HepG2 (cell line): ENCODE measurements at regions not wholly inside any gene's neighbourhood (a gene's known extent, or its start where the extent isn't known, plus 50 kb on each side); places are given as distances from the start of the nearest gene placed in this dataset.

Experiments used
- ATAC-seq: fragments of 200-7000 bp; cut with Tn5 transposase; 3 replicates; pipeline ENCODE4 v1.9.1; 2020; ENCODE audit warnings: mild to moderate bottlenecking, moderate library complexity
- BruUV-seq: library from RNA; stranded (reverse); fragments of 400-500 nt; replicated peaks from 2 replicates; lab custom pipeline; 2021; lab: Mats Ljungman, UMichigan
- CTCF ChIA-PET: fragments of 300-600 bp; formaldehyde crosslinking; extraction: SDS; loops from one replicate; lab custom pipeline; 2021; ENCODE audit warnings: low total read pairs, inconsistent platforms, low intra/inter-chr PET ratio; lab: Yijun Ruan, JAX
- POLR2A ChIA-PET: fragments of 350-600 bp; sonication (Branson Sonifier 250); formaldehyde crosslinking; loops from one replicate; lab custom pipeline; 2020; ENCODE audit warnings: antibody characterized with exemption, inconsistent platforms; lab: Yijun Ruan, JAX
- DNase-seq: peaks from one replicate; pipeline ENCODE4 v3.0.0-alpha.2; 2015; ENCODE audit warnings: low spot score
- FAIRE-seq: peaks from 3 replicates; lab custom pipeline; 2011; peaks lifted over from hg19 to GRCh38; lab: Jason Lieb, UNC
- H2AFZ ChIP-seq: one replicate; pipeline ENCODE4 v1.6.1; 2011; ENCODE audit warnings: low read length, inconsistent platforms
- H3K27ac ChIP-seq: fragments of 300-600 bp; 3 replicates; pipeline ENCODE4 v1.8.0; 2011; ENCODE audit warnings: mixed run types, mild to moderate bottlenecking, mixed read lengths, low read length, inconsistent platforms; ENCODE audit not compliant: insufficient read depth; ENCODE audit errors: extremely low read length
- H3K27me3 ChIP-seq, 2 experiments: fragments of 200-600 bp in 1 of 2; 2 replicates in 1 of 2; 3 replicates in 1 of 2; pipeline versions ENCODE4 v1.6.0 to v1.8.0; 2011; ENCODE audit warnings: low read length in 2 of 2, mild to moderate bottlenecking in 2 of 2, moderate library complexity in 2 of 2, inconsistent platforms in 1 of 2; ENCODE audit not compliant: insufficient read depth in 2 of 2, control insufficient read depth in 1 of 2
- H3K36me3 ChIP-seq, 2 experiments: fragments of 200-600 bp in 1 of 2; replicated peaks in 1 of 2; 2 replicates in 1 of 2; 3 replicates in 1 of 2; pipeline versions ENCODE4 v1.5.1 to v1.8.0; 2011; ENCODE audit warnings: low read length in 2 of 2, inconsistent platforms in 1 of 2; ENCODE audit not compliant: insufficient read depth in 2 of 2, control insufficient read depth in 1 of 2
- H3K4me1 ChIP-seq: 2 replicates; pipeline ENCODE4 v1.5.1; 2012; ENCODE audit warnings: low read length, inconsistent platforms; ENCODE audit not compliant: insufficient read depth
- H3K4me2 ChIP-seq: 2 replicates; pipeline ENCODE4 v1.6.0; 2011; ENCODE audit warnings: low read depth, low read length, inconsistent platforms
- H3K4me3 ChIP-seq, 3 experiments: fragments of 200-600 bp in 1 of 3; sonication (generic), shearing (Covaris generic) in 1 of 3; replicated peaks in 1 of 3; 2 replicates each; pipeline ENCODE4 v1.5.1; 2011 to 2016; ENCODE audit warnings: low read length in 3 of 3, inconsistent platforms in 2 of 3, low read depth in 2 of 3, mild to moderate bottlenecking in 2 of 3, control low read depth in 1 of 3, mixed read lengths in 1 of 3; ENCODE audit not compliant: insufficient read depth in 1 of 3
- H3K79me2 ChIP-seq: one replicate; pipeline ENCODE4 v1.6.1; 2011; ENCODE audit warnings: low read length, inconsistent platforms; ENCODE audit not compliant: insufficient read depth
- H3K9ac ChIP-seq: 2 replicates; pipeline ENCODE4 v1.6.0; 2011; ENCODE audit warnings: mild to moderate bottlenecking, low read depth, low read length, inconsistent platforms; ENCODE audit not compliant: insufficient read depth
- H3K9me3 ChIP-seq: 2 replicates; pipeline ENCODE4 v1.5.1; 2012; ENCODE audit warnings: mild to moderate bottlenecking, low read length
- H4K20me1 ChIP-seq: 2 replicates; pipeline ENCODE4 v1.6.0; 2011; ENCODE audit warnings: inconsistent platforms, mild to moderate bottlenecking, low read length, moderate library complexity; ENCODE audit not compliant: insufficient read depth
- ADNP ChIP-seq: sonication (generic); formaldehyde crosslinking; IDR thresholded peaks from 2 replicates; pipeline ENCODE4 v1.4.0; 2020; ENCODE audit warnings: missing genetic modification reagents
- BRD4 ChIP-seq: sonication (generic); formaldehyde crosslinking; IDR thresholded peaks from 2 replicates; pipeline ENCODE4 v1.4.0; 2020; ENCODE audit warnings: missing genetic modification reagents
- CREM ChIP-seq, 2 experiments: sonication (generic) in 1 of 2; formaldehyde crosslinking in 1 of 2; IDR thresholded peaks; 2 replicates each; pipeline versions ENCODE4 v1.4.0 to v1.6.1; 2016 to 2020; ENCODE audit warnings: antibody characterized with exemption in 1 of 2, mild to moderate bottlenecking in 1 of 2, missing genetic modification reagents in 1 of 2
- GTF2F1 ChIP-seq: fragments of 150-350 bp; IDR thresholded peaks from 2 replicates; pipeline ENCODE4 v1.6.1; 2014; ENCODE audit warnings: low read length
- KAT7 ChIP-seq: IDR thresholded peaks from 2 replicates; pipeline ENCODE4 v1.6.1; 2018; ENCODE audit warnings: borderline replicate concordance, missing compliant biosample characterization
- KMT2B ChIP-seq: IDR thresholded peaks from 2 replicates; pipeline ENCODE4 v1.6.1; 2016; ENCODE audit warnings: missing genetic modification reagents, missing compliant biosample characterization
- PHF5A ChIP-seq: IDR thresholded peaks from one replicate; pipeline ENCODE4 v1.6.1; 2018; ENCODE audit warnings: low read depth, missing genetic modification reagents; ENCODE audit not compliant: unreplicated experiment
- PLRG1 ChIP-seq: fragments of 450-650 bp; conservative IDR thresholded peaks from 2 replicates; pipeline ENCODE4 v1.6.1; 2016
- RARG ChIP-seq: sonication (generic); formaldehyde crosslinking; IDR thresholded peaks from 2 replicates; pipeline ENCODE4 v1.4.0; 2020; ENCODE audit warnings: low read depth, mild to moderate bottlenecking, missing genetic modification reagents
- SMC3 ChIP-seq: IDR thresholded peaks from 2 replicates; pipeline ENCODE4 v1.6.1; 2011; ENCODE audit warnings: low read length, improper control_type of control experiment
- SNRNP70 ChIP-seq: fragments of 200-400 bp; formaldehyde crosslinking; IDR thresholded peaks from 2 replicates; pipeline ENCODE4 v1.6.1; 2017; ENCODE audit warnings: mild to moderate bottlenecking, low read depth, low read length, moderate library complexity
- ZFYVE20 ChIP-seq: sonication (generic); formaldehyde crosslinking; IDR thresholded peaks from 2 replicates; pipeline ENCODE4 v1.8.0; 2023; ENCODE audit warnings: low read depth, mild to moderate bottlenecking, moderate library complexity, missing genetic modification reagents, borderline replicate concordance
- ZNF747 ChIP-seq: sonication (generic); formaldehyde crosslinking; IDR thresholded peaks from 2 replicates; pipeline ENCODE4 v1.8.1; 2023; ENCODE audit warnings: missing genetic modification reagents, mild to moderate bottlenecking, borderline replicate concordance
- WGBS: methylation state at CpG from one replicate; pipeline ENCODE4 v1.1.6; 2017; ENCODE audit warnings: low lambda C conversion rate; 5-methylcytosine and 5-hydroxymethylcytosine counted together
- in situ Hi-C: cut with HindIII; loops from 2 replicates; pipeline ENCODE4 v1.10.0; 2017; ENCODE audit warnings: low pct_unique_long_range_greater_than_20kb; ENCODE audit not compliant: extremely low pct_ligation_motif_present
- intact Hi-C: fragments of 100-400 bp; cut with micrococcal nuclease; formaldehyde crosslinking; loops from one replicate; pipeline ENCODE4 v1.10.0; 2022; ENCODE audit not compliant: unreplicated experiment
- TF ChIP-seq, protein P1 (sequence below): sonication (generic); formaldehyde crosslinking; IDR thresholded peaks from 2 replicates; pipeline ENCODE4 v1.8.1; 2023; ENCODE audit warnings: mild to moderate bottlenecking, inconsistent platforms, moderate library complexity, missing genetic modification reagents, borderline replicate concordance
- TF ChIP-seq, protein P2 (sequence below): sonication (generic); formaldehyde crosslinking; IDR thresholded peaks from 2 replicates; pipeline ENCODE4 v1.8.0; 2022; ENCODE audit warnings: mild to moderate bottlenecking, missing genetic modification reagents, moderate library complexity
- TF ChIP-seq, protein P3 (sequence below): sonication (generic); formaldehyde crosslinking; IDR thresholded peaks from 2 replicates; pipeline ENCODE4 v1.4.0; 2020; ENCODE audit warnings: missing genetic modification reagents
- TF ChIP-seq, protein P4 (sequence below): sonication (generic); formaldehyde crosslinking; IDR thresholded peaks from 2 replicates; pipeline ENCODE4 v1.5.1; 2020; ENCODE audit warnings: mild to moderate bottlenecking, missing genetic modification reagents, borderline replicate concordance
- TF ChIP-seq, protein P5 (sequence below): IDR thresholded peaks from 2 replicates; pipeline ENCODE4 v1.6.1; 2016; ENCODE audit warnings: low read depth, borderline replicate concordance
- TF ChIP-seq, protein P6 (sequence below): fragments of 450-650 bp; IDR thresholded peaks from 2 replicates; pipeline ENCODE4 v1.6.1; 2017

DNA sequence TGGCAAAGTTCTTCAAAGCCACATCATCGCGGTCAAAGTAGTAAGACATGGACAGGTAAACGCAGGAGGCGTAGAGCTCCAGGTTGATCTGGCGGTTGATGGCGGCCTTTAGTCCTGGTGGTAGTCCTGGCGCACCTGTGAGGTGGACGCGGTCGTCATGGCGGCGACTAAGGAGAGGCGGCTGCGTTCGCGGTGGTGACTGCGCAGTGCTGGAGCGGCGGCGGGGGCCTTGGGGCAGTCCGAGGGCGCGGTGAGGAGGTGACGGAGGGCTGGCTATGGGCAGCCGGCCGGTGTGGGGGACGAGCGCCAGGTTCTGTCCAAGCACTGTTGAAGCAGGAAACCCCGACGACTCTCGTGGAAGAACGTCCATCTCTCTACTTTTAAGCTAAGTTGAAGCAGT lies 136.8 kb downstream of the BASP1 start:
- POLR2A ChIA-PET, result no interaction called here

More for the DNA sequence above, 136.8 kb downstream of the BASP1 start:
- no TSS peak for BruUV-seq
- no peak overlapping the region for H3K4me2 ChIP-seq
- H3K79me2 ChIP-seq, result no peaks in the 10 kb centered on the region
- no peaks in the 10 kb centered on the region for H3K9me3 ChIP-seq
- CTCF ChIA-PET, result no interaction called here
- TF ChIP-seq PLRG1 (no peak), BRD4 (no peak), KMT2B (no peak), KAT7 (CRISPR knock-in tag) (no peak), ZFYVE20 (CRISPR knock-in tag) (no peak), SNRNP70 (no peak), CREM (IDR thresholded peaks at IDR 0.05) (no peak), CREM (CRISPR knock-in tag; IDR thresholded peaks at IDR 0.05) (no peak), PHF5A (CRISPR knock-in tag) (no peak), RARG (CRISPR knock-in tag) (no peak), GTF2F1 (no peak), ZNF747 (CRISPR knock-in tag) (no peak), ADNP (CRISPR knock-in tag) (no peak), SMC3 (no peak)
- TF ChIP-seq, protein P1, sequence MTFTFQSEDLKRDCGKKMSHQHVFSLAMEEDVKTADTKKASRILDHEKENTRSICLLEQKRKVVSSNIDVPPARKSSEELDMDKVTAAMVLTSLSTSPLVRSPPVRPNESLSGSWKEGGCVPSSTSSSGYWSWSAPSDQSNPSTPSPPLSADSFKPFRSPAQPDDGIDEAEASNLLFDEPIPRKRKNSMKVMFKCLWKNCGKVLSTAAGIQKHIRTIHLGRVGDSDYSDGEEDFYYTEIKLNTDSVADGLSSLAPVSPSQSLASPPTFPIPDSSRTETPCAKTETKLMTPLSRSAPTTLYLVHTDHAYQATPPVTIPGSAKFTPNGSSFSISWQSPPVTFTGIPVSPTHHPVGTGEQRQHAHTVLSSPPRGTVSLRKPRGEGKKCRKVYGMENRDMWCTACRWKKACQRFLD (CRISPR knock-in tag), result no peak
- TF ChIP-seq, protein P2, sequence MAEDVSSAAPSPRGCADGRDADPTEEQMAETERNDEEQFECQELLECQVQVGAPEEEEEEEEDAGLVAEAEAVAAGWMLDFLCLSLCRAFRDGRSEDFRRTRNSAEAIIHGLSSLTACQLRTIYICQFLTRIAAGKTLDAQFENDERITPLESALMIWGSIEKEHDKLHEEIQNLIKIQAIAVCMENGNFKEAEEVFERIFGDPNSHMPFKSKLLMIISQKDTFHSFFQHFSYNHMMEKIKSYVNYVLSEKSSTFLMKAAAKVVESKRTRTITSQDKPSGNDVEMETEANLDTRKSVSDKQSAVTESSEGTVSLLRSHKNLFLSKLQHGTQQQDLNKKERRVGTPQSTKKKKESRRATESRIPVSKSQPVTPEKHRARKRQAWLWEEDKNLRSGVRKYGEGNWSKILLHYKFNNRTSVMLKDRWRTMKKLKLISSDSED, result no peak
- TF ChIP-seq, protein P3, sequence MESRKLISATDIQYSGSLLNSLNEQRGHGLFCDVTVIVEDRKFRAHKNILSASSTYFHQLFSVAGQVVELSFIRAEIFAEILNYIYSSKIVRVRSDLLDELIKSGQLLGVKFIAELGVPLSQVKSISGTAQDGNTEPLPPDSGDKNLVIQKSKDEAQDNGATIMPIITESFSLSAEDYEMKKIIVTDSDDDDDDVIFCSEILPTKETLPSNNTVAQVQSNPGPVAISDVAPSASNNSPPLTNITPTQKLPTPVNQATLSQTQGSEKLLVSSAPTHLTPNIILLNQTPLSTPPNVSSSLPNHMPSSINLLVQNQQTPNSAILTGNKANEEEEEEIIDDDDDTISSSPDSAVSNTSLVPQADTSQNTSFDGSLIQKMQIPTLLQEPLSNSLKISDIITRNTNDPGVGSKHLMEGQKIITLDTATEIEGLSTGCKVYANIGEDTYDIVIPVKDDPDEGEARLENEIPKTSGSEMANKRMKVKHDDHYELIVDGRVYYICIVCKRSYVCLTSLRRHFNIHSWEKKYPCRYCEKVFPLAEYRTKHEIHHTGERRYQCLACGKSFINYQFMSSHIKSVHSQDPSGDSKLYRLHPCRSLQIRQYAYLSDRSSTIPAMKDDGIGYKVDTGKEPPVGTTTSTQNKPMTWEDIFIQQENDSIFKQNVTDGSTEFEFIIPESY (CRISPR knock-in tag), result no peak
- TF ChIP-seq, protein P4, sequence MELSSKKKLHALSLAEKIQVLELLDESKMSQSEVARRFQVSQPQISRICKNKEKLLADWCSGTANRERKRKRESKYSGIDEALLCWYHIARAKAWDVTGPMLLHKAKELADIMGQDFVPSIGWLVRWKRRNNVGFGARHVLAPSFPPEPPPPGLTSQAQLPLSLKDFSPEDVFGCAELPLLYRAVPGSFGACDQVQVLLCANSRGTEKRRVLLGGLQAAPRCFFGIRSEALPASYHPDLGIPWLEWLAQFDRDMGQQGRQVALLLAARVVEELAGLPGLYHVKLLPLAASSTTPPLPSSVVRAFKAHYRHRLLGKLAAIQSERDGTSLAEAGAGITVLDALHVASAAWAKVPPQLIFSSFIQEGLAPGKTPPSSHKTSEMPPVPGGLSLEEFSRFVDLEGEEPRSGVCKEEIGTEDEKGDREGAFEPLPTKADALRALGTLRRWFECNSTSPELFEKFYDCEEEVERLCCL (CRISPR knock-in tag), result no peak
- TF ChIP-seq, protein P5, sequence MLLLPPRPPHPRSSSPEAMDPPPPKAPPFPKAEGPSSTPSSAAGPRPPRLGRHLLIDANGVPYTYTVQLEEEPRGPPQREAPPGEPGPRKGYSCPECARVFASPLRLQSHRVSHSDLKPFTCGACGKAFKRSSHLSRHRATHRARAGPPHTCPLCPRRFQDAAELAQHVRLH (CRISPR knock-in tag), result no peak
- TF ChIP-seq, protein P6, sequence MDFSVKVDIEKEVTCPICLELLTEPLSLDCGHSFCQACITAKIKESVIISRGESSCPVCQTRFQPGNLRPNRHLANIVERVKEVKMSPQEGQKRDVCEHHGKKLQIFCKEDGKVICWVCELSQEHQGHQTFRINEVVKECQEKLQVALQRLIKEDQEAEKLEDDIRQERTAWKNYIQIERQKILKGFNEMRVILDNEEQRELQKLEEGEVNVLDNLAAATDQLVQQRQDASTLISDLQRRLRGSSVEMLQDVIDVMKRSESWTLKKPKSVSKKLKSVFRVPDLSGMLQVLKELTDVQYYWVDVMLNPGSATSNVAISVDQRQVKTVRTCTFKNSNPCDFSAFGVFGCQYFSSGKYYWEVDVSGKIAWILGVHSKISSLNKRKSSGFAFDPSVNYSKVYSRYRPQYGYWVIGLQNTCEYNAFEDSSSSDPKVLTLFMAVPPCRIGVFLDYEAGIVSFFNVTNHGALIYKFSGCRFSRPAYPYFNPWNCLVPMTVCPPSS, result no peak
- ATAC-seq, result no peak
- H3K9ac ChIP-seq, result no peak overlapping the region
- 51% methylated on average over 14 of the region's 32 CpGs for WGBS
- in situ Hi-C loops (no loop called here), intact Hi-C loops (no loop called here)
- no peak overlapping the region for H3K27ac ChIP-seq
- H3K36me3 ChIP-seq, result no peaks in the 10 kb centered on the region
- no peaks in the 10 kb centered on the region for H3K27me3 ChIP-seq
- no peak overlapping the region for H2AFZ ChIP-seq
- no peak for FAIRE-seq
- H4K20me1 ChIP-seq, result no peaks in the 10 kb centered on the region
- no peaks in the 10 kb centered on the region for H3K4me1 ChIP-seq
- DNase-seq, result no peak
- H3K4me3 ChIP-seq, result no peak overlapping the region
